Thyroid gland (tissue), 4 donors: ENCODE measurements at regions not wholly inside any gene's neighbourhood (a gene's known extent, or its start where the extent isn't known, plus 50 kb on each side); places are given as distances from the start of the nearest gene placed in this dataset.

Experiments
- DNase-seq, 2 donors: peaks; one replicate each; pipeline ENCODE4 v3.0.0-alpha.2; 2019
- H3K27ac ChIP-seq, 3 donors: fragments of 200-600 bp; sonication (generic); 1 replicate in 2 of 3; 2 replicates in 1 of 3; pipeline ENCODE4 v1.5.1; 2016 to 2019; ENCODE audit warnings: mild to moderate bottlenecking in 1 of 3, moderate library complexity in 1 of 3
- H3K27me3 ChIP-seq: fragments of 200-600 bp; sonication (generic); one replicate; pipeline ENCODE4 v1.5.1; 2019
- H3K36me3 ChIP-seq, 2 donors: fragments of 200-600 bp; sonication (generic); one replicate each; pipeline ENCODE4 v1.5.1; 2016 to 2019
- H3K4me1 ChIP-seq, 2 donors: fragments of 200-600 bp; sonication (generic); one replicate each; pipeline ENCODE4 v1.5.1; 2017 to 2019
- H3K4me3 ChIP-seq, 3 donors: fragments of 200-600 bp; sonication (generic); replicated peaks in 1 of 3; 1 replicate in 2 of 3; 2 replicates in 1 of 3; pipeline ENCODE4 v1.5.1; 2016; ENCODE audit warnings: mild to moderate bottlenecking in 1 of 3
- H3K9me3 ChIP-seq: fragments of 200-600 bp; sonication (generic); one replicate; pipeline ENCODE4 v1.5.1; 2017
- POLR2A ChIP-seq, 2 donors: fragments of 450-650 bp; IDR thresholded peaks; one replicate each; pipeline ENCODE4 v1.6.1; 2017; ENCODE audit warnings: antibody characterized with exemption in 2 of 2, mild to moderate bottlenecking in 2 of 2, moderate library complexity in 1 of 2
- WGBS, 2 donors: methylation state at CpG; one replicate each; pipeline ENCODE4 v1.1.5; 2017; 5-methylcytosine and 5-hydroxymethylcytosine counted together
- intact Hi-C: fragments of 100-400 bp; cut with DNase I; formaldehyde crosslinking; loops from one replicate; pipeline ENCODE4 v1.15.1; 2023
- TF ChIP-seq, protein P1 (sequence below), 6 experiments: fragments of 200-600 bp in 3 of 6; fragments of 450-650 bp in 3 of 6; sonication (generic) in 3 of 6; IDR thresholded peaks; one replicate each; pipeline ENCODE4 v1.5.1; 2016 to 2019; ENCODE audit warnings: antibody characterized with exemption in 6 of 6, mild to moderate bottlenecking in 2 of 6, inconsistent platforms in 1 of 6, moderate library complexity in 1 of 6

DNA sequence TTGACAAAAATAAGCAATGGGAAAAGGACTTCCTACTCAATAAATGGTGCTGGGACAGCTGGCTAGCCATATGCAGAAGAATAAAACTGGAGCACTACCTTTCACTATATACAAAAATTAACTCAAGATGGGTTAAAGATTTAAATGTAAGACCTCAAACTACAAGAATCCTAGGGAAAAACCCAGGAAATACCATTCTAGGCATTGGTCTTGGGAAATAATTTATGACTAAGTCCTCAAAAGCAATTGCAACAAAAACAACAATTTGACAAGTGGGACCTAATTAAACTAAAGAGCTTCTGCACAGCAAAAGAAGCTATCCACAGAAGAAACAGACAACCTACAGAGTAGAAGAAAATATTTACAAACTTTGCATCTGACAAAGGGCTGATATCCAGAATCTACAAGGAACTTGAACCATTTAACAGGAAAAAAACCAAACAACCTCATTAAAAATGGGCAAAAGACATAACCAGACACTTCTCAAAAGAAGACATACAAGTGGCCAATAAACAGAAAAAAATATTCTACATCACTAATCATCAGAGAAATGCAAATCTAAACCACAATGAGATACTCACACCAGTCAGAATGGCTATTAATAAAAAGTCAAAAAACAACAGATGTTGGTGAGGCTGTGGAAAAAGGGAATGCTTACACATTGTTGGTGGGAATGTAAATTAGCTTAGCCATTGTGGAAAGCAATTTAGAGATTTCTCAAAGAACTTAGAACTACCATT, 75.2 kb upstream of the CPEB4 start:
- H3K27me3 ChIP-seq: no peaks in the 10 kb centered on the region
- TF ChIP-seq, protein P1, sequence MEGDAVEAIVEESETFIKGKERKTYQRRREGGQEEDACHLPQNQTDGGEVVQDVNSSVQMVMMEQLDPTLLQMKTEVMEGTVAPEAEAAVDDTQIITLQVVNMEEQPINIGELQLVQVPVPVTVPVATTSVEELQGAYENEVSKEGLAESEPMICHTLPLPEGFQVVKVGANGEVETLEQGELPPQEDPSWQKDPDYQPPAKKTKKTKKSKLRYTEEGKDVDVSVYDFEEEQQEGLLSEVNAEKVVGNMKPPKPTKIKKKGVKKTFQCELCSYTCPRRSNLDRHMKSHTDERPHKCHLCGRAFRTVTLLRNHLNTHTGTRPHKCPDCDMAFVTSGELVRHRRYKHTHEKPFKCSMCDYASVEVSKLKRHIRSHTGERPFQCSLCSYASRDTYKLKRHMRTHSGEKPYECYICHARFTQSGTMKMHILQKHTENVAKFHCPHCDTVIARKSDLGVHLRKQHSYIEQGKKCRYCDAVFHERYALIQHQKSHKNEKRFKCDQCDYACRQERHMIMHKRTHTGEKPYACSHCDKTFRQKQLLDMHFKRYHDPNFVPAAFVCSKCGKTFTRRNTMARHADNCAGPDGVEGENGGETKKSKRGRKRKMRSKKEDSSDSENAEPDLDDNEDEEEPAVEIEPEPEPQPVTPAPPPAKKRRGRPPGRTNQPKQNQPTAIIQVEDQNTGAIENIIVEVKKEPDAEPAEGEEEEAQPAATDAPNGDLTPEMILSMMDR (IDR thresholded peaks at IDR 0.05): no peak
- no peak for TF ChIP-seq POLR2A (IDR thresholded peaks at IDR 0.05)
- DNase-seq: no peak
- no peaks in the 10 kb centered on the region for H3K9me3 ChIP-seq
- intact Hi-C loops: no loop called here
- H3K4me3 ChIP-seq: no peak overlapping the region
- peaks cover 4 to 9% of the 10 kb centered on the region in 2 donors for H3K4me1 ChIP-seq
- no peaks in the 10 kb centered on the region for H3K36me3 ChIP-seq
- H3K27ac ChIP-seq: no peak overlapping the region

DNA sequence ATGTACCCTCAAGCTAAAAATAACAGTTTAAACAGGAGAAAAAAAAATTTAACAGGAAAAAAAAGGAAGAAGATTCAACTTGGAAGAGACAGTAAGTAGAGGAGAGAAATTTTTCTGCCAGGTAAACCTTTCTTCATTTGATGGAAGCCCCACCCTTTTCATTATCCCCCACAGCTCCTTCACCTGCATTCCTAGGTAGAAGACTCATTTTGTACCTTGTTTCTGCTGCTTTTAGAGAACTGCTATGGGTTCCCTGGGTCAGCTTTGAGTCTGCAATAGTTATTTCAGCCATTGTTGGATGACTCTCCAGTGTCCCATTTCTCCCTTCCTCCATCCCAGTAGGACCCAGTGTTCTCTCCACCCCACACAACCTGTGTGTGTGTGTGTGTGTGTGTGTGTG, 74.1 kb upstream of the CPEB4 start:
- Histone ChIP-seq H3K9me3 (no peaks in the 10 kb centered on the region), H3K36me3 (no peaks in the 10 kb centered on the region), H3K4me3 (no peak overlapping the region), H3K27me3 (no peaks in the 10 kb centered on the region), H3K4me1 (peaks cover 4 to 9% of the 10 kb centered on the region in 2 donors), H3K27ac (no peak overlapping the region)
- DNase-seq: no peak
- intact Hi-C loops: no loop called here
- TF ChIP-seq, protein P1 (IDR thresholded peaks at IDR 0.05): no peak

DNA sequence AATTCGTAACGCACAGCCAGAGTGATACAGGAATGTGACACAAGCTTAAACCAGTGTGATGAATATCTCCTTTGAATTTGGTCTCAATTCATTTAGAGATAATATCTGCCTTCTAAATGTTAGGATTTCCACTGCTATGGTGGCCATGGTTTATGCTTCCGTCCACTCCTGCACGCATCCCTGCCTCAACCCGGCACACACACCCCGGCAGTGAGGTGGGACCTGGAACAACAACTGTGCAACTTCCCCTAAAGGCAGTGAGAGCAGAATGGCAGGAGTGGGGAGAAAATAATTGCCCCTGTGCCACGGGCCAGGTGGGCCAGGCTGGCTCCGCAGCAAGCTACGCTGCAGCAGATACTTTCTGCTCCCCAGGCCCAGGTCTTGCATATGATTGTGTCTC, 72.6 kb upstream of the CPEB4 start:
- peak in 1 of 2 donors; percentile 37 for TF ChIP-seq POLR2A (IDR thresholded peaks at IDR 0.05)
- TF ChIP-seq, protein P1 (IDR thresholded peaks at IDR 0.05): no peak
- DNase-seq: peak; percentile 60 to 69
- no peak overlapping the region for H3K4me3 ChIP-seq
- no peaks in the 10 kb centered on the region for H3K9me3 ChIP-seq
- no peaks in the 10 kb centered on the region for H3K27me3 ChIP-seq
- peak overlapping the region; percentile 53 to 79 (median 63) for H3K27ac ChIP-seq
- intact Hi-C loops: no loop called here
- WGBS, 2 donors: 57 to 79% methylated on average over 6 to 9 of the region's 9 CpGs
- peaks cover 4 to 9% of the 10 kb centered on the region in 2 donors for H3K4me1 ChIP-seq
- no peaks in the 10 kb centered on the region for H3K36me3 ChIP-seq

DNA sequence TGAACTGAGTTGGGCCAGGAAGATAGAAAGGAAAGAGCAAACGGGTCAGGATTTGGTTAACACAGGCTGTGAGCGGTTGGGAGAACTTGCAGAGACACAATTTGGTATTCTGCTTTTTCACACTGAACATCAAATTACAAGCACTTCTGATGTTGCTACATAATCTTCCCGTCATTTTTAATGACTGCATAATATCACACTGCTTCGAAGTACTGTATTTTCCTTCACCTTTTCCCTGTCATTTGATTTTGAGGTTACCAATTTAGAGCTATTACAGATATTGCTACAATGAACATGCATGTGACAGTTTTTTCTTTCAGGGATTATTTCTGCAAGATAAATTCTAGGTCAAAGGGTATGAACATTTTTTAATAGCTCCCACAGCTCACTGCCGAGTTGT, 71.4 kb upstream of the CPEB4 start:
- H3K36me3 ChIP-seq: no peaks in the 10 kb centered on the region
- H3K27me3 ChIP-seq: no peaks in the 10 kb centered on the region
- peaks cover 9 to 13% of the 10 kb centered on the region in 2 donors for H3K4me1 ChIP-seq
- TF ChIP-seq, protein P1 (IDR thresholded peaks at IDR 0.05): no peak
- no peak for TF ChIP-seq POLR2A (IDR thresholded peaks at IDR 0.05)
- no peak overlapping the region for H3K4me3 ChIP-seq
- peak overlapping the region in 1 of 3 donors; percentile 79 for H3K27ac ChIP-seq
- DNase-seq: no peak
- WGBS, 2 donors: 78 to 85% methylated on average over 5 of the region's 5 CpGs
- no peaks in the 10 kb centered on the region for H3K9me3 ChIP-seq
- intact Hi-C loops: no loop called here

DNA sequence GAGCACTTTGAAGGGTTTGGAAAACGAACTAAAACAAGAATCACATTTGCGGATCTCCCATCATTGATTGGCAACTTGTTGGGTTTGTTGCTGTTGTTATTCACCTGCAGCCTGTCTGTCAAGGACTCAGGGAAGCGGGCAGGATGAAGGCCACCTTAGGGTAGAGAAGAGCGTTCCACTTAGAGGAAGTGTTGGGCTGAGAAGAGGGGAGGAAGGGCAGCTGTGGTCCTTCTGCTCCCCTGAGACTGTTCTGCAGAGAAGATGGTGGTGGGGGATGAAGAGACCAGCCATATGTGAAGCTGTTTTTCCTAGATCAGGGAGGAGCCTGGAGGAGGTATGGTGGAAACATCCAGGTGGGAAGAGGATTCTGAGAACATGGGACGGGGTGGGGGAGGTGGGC, 70.6 kb upstream of the CPEB4 start:
- Histone ChIP-seq H3K9me3 (no peaks in the 10 kb centered on the region), H3K4me1 (peaks cover 9 to 13% of the 10 kb centered on the region in 2 donors), H3K36me3 (no peaks in the 10 kb centered on the region), H3K4me3 (no peak overlapping the region), H3K27ac (no peak overlapping the region), H3K27me3 (no peaks in the 10 kb centered on the region)
- no peak for DNase-seq
- intact Hi-C loops: no loop called here
- TF ChIP-seq, protein P1 (IDR thresholded peaks at IDR 0.05): no peak
- no peak for TF ChIP-seq POLR2A (IDR thresholded peaks at IDR 0.05)
- 94 to 95% methylated on average over 5 of the region's 5 CpGs for WGBS, 2 donors
